PFSK-1 (cell line): ENCODE measurements at regions not wholly inside any gene's neighbourhood (a gene's known extent, or its start where the extent isn't known, plus 50 kb on each side); places are given as distances from the start of the nearest gene placed in this dataset.

Experiments
- FOXP2 ChIP-seq: optimal IDR thresholded peaks from 2 replicates; pipeline ENCODE3; 2011; ENCODE audit warnings: borderline replicate concordance, control low read depth, inconsistent platforms; ENCODE audit not compliant: insufficient read depth; ENCODE audit errors: extremely low read length, extremely low read depth
- POLR2AphosphoS5 ChIP-seq: IDR thresholded peaks from 2 replicates; pipeline ENCODE4 v1.6.1; 2012; ENCODE audit warnings: low read depth, mild to moderate bottlenecking, control low read depth, low read length, moderate library complexity
- SIN3A ChIP-seq: IDR thresholded peaks from 2 replicates; pipeline ENCODE4 v1.6.1; 2012; ENCODE audit warnings: mild to moderate bottlenecking, low read length, moderate library complexity, borderline replicate concordance; ENCODE audit not compliant: insufficient read depth
- TAF1 ChIP-seq: IDR thresholded peaks from 2 replicates; pipeline ENCODE4 v1.6.1; 2012; ENCODE audit warnings: low read length, control low read depth, borderline replicate concordance; ENCODE audit not compliant: insufficient read depth
- TF ChIP-seq, protein P1 (sequence below), 2 experiments: IDR thresholded peaks; 2 replicates each; pipeline versions ENCODE4 v1.6.1 to v1.8.0; 2011 to 2012; ENCODE audit warnings: low read depth in 2 of 2, low read length in 2 of 2, control low read depth in 1 of 2, inconsistent platforms in 1 of 2, mild to moderate bottlenecking in 1 of 2, moderate library complexity in 1 of 2; ENCODE audit not compliant: insufficient read depth in 1 of 2

DNA sequence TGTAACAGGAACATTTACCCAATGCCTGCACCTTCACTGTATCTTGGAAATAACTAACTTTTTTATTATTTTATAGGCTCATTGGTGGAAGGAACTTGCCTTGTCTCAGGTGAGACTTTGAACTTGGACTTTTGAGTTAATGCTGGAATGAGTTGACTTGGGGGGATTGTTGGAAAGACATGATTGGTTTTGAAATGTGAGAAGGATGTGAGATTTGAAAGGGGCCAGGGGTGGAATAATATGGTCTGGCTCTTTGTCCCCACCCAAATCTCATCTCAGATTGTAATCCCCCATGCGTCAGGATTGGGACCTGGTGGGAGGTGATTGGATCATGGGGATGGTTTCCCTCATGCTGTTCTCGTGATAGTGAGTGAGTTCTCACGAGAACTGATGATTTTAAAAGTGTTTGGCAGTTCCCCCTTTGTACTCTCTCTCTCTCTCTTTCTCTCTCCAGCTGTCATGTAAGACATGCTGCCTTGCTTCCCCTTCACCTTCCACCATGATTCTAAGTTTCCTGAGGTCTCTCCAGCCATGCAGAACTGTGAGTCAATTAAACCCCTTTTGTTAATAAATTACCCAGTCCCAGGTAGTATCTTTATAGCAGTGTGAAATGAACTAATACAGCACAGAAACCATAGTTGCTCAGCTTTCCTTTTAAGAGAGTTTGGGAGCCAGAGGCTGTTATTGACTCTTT, 244.1 kb downstream of the BTG1 start:
- TF ChIP-seq, protein P1, sequence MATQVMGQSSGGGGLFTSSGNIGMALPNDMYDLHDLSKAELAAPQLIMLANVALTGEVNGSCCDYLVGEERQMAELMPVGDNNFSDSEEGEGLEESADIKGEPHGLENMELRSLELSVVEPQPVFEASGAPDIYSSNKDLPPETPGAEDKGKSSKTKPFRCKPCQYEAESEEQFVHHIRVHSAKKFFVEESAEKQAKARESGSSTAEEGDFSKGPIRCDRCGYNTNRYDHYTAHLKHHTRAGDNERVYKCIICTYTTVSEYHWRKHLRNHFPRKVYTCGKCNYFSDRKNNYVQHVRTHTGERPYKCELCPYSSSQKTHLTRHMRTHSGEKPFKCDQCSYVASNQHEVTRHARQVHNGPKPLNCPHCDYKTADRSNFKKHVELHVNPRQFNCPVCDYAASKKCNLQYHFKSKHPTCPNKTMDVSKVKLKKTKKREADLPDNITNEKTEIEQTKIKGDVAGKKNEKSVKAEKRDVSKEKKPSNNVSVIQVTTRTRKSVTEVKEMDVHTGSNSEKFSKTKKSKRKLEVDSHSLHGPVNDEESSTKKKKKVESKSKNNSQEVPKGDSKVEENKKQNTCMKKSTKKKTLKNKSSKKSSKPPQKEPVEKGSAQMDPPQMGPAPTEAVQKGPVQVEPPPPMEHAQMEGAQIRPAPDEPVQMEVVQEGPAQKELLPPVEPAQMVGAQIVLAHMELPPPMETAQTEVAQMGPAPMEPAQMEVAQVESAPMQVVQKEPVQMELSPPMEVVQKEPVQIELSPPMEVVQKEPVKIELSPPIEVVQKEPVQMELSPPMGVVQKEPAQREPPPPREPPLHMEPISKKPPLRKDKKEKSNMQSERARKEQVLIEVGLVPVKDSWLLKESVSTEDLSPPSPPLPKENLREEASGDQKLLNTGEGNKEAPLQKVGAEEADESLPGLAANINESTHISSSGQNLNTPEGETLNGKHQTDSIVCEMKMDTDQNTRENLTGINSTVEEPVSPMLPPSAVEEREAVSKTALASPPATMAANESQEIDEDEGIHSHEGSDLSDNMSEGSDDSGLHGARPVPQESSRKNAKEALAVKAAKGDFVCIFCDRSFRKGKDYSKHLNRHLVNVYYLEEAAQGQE (IDR thresholded peaks at IDR 0.05; ENCODE audit: insufficient read depth in 1 of 2, low read depth in 2 of 2, low read length in 2 of 2): no peak
- TF ChIP-seq TAF1 (no peak), POLR2AphosphoS5 (no peak), FOXP2 (no peak), SIN3A (no peak)

- no peak for TF ChIP-seq FOXP2
- no peak for TF ChIP-seq TAF1
- TF ChIP-seq, protein P1 (IDR thresholded peaks at IDR 0.05; ENCODE audit: insufficient read depth in 1 of 2, low read depth in 2 of 2, low read length in 2 of 2): no peak
Observed at GRCh38 chr12:91900971-91901370, 244.7 kb downstream of the BTG1 start.

DNA sequence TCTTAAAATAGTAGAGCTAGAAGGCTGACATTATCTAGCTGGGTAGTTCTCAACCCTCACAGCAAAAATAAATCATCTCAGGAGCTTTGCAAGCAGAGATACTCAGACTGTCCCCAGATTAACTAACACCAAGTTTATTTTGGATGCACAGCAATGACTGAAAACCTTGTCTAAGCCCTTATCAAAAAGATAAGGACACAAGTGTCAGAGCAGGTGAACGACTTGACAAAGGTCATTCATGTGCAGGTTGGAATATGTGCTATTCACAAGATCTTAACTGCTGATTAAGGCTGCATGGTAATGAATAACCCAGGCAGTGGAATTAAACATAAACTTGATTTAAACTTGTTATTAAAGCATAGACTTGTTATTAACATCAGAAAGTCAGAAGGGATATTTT, 246.6 kb downstream of the BTG1 start:
- TF ChIP-seq FOXP2 (no peak), TAF1 (no peak), SIN3A (no peak), POLR2AphosphoS5 (no peak)
- TF ChIP-seq, protein P1 (IDR thresholded peaks at IDR 0.05; ENCODE audit: insufficient read depth in 1 of 2, low read depth in 2 of 2, low read length in 2 of 2): no peak

- TF ChIP-seq, protein P1 (IDR thresholded peaks at IDR 0.05; ENCODE audit: insufficient read depth in 1 of 2, low read depth in 2 of 2, low read length in 2 of 2): no peak
- TF ChIP-seq POLR2AphosphoS5: no peak
- no peak for TF ChIP-seq TAF1
- TF ChIP-seq SIN3A: no peak
- TF ChIP-seq FOXP2: no peak
Observed at GRCh38 chr12:91897025-91897515, 248.6 kb downstream of the BTG1 start.

DNA sequence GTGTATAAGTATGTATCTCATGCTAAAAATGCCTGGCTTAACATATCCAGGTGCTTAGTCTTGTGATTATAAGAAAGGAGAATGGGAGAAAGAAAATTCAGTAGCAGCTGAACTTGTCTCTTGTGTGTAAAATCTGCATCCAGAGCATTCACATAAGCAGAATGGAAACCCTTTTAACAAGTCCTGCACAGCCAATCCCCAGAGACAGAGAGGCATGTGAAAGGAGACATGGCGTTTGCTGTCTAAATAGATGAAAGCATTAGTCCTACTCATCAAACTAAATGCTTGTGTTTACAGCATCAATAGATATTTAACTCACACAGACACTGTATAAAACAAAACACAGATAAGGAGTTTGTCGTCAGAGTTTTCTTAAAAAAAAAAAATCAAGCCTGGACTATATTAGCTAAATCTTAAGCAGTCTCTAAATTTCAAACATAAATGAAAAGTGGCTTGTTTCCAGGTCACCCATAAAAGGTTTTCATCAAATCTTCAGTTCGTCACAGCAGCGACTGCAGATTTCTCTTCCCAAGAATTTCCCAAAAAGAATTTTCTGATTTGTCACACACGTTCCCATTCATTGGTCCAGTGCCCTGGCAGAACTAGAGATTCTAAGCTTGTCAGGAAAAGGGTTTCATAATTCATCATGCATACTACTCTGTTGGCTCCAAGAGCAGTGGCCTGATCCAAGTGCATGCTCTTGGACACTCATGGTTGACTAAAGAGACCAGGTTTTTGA, 249.2 kb downstream of the BTG1 start:
- no peak for TF ChIP-seq SIN3A
- TF ChIP-seq FOXP2: no peak
- TF ChIP-seq, protein P1 (IDR thresholded peaks at IDR 0.05; ENCODE audit: insufficient read depth in 1 of 2, low read depth in 2 of 2, low read length in 2 of 2): no peak
- TF ChIP-seq POLR2AphosphoS5: no peak
- no peak for TF ChIP-seq TAF1
